PFSK-1 (cell line): ENCODE measurements at regions not wholly inside any gene's neighbourhood (a gene's known extent, or its start where the extent isn't known, plus 50 kb on each side); places are given as distances from the start of the nearest gene placed in this dataset.

Experiments used
- FOXP2 ChIP-seq: optimal IDR thresholded peaks from 2 replicates; pipeline ENCODE3; 2011; ENCODE audit warnings: borderline replicate concordance, control low read depth, inconsistent platforms; ENCODE audit not compliant: insufficient read depth; ENCODE audit errors: extremely low read length, extremely low read depth
- POLR2AphosphoS5 ChIP-seq: IDR thresholded peaks from 2 replicates; pipeline ENCODE4 v1.6.1; 2012; ENCODE audit warnings: low read depth, mild to moderate bottlenecking, control low read depth, low read length, moderate library complexity
- REST ChIP-seq, 2 experiments: IDR thresholded peaks; 2 replicates each; pipeline versions ENCODE4 v1.6.1 to v1.8.0; 2011 to 2012; ENCODE audit warnings: low read depth in 2 of 2, low read length in 2 of 2, control low read depth in 1 of 2, inconsistent platforms in 1 of 2, mild to moderate bottlenecking in 1 of 2, moderate library complexity in 1 of 2; ENCODE audit not compliant: insufficient read depth in 1 of 2
- SIN3A ChIP-seq: IDR thresholded peaks from 2 replicates; pipeline ENCODE4 v1.6.1; 2012; ENCODE audit warnings: mild to moderate bottlenecking, low read length, moderate library complexity, borderline replicate concordance; ENCODE audit not compliant: insufficient read depth
- TAF1 ChIP-seq: IDR thresholded peaks from 2 replicates; pipeline ENCODE4 v1.6.1; 2012; ENCODE audit warnings: low read length, control low read depth, borderline replicate concordance; ENCODE audit not compliant: insufficient read depth

DNA sequence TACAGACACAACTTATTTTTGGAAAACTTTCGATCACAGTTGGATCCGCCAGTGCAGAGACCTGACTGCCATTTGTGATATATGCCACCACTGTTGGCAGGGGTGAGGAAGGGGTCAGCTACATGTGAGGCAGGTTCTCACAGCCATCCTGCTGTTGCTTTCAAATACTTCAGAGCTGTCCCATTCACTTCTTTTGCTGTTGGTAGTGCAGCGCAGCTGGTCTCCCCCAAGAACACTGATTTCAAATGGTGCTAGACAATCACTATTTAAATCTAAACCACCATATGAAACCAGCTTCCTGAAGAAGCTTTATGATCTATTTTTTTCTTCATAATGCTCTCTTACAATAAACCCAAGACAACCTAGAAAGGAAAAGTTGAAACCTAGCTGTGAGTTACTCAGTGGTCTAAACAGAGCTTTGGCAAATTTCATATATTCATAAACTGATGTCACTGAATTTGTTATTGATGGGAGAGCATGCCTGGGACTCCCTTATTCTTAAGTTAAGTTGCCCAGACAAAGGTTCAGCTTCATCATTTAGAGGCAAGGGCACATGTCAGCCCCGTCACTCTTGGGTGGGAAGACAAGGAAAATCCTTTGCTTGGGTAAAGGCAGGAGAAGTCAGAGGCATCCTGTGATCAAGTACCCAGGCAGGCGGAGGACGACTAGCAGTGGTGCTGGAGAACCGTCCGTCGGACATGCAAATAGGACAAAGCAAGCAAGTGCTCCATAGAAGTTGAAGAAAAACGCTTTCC lies 143.4 kb upstream of the KLF14 start:
- TF ChIP-seq REST (IDR thresholded peaks at IDR 0.05; ENCODE audit: insufficient read depth in 1 of 2, low read depth in 2 of 2, low read length in 2 of 2), result no peak
- TF ChIP-seq FOXP2, result no peak
- TF ChIP-seq TAF1, result no peak
- TF ChIP-seq POLR2AphosphoS5, result no peak
- TF ChIP-seq SIN3A, result no peak

DNA sequence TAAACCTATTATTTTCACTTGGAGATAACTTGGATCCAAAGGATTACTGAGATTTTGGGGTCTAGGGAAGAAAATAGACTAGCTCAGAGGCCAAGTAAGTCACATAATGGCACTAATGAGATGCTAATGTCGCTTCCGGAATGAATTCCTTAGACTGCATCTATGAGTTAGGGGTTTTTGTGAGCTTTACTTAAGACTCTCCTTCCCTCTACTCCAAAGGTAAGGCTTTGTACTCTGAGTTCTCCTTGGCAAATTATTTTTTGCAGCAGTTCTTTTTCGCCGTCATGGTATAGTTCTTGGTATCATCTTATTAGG lies 143.9 kb upstream of the KLF14 start:
- TF ChIP-seq FOXP2 (no peak), REST (IDR thresholded peaks at IDR 0.05; ENCODE audit: insufficient read depth in 1 of 2, low read depth in 2 of 2, low read length in 2 of 2) (no peak), TAF1 (no peak), POLR2AphosphoS5 (no peak), SIN3A (no peak)

DNA sequence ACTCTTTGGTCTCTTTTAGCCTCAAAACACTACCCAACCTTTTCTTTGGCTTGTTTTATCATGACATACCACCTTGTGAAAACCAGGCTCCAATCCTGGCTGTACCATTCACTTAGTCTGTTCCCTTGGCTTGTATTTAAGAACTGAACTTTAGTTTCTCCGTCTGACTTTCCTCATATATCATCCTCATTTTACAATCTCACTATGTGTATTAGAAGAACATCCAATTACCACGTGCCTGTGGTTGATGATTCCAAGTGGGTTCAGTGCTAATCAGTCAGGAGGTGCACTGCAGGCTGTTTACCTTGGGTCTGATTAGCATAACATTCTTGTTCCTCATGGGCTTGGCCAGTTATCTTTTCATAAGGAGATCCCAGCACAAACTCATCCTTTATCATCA lies 144.8 kb upstream of the KLF14 start:
- no peak for TF ChIP-seq SIN3A
- TF ChIP-seq FOXP2, result no peak
- TF ChIP-seq TAF1, result no peak
- no peak for TF ChIP-seq REST (IDR thresholded peaks at IDR 0.05; ENCODE audit: insufficient read depth in 1 of 2, low read depth in 2 of 2, low read length in 2 of 2)
- no peak for TF ChIP-seq POLR2AphosphoS5

- TF ChIP-seq TAF1 (no peak), SIN3A (no peak), FOXP2 (no peak), POLR2AphosphoS5 (no peak)
Measured at GRCh38 chr7:130879191-130879590, 145.2 kb upstream of the KLF14 start.

- TF ChIP-seq SIN3A (no peak), POLR2AphosphoS5 (no peak), FOXP2 (no peak), TAF1 (no peak), REST (IDR thresholded peaks at IDR 0.05; ENCODE audit: insufficient read depth in 1 of 2, low read depth in 2 of 2, low read length in 2 of 2) (no peak)
Measured at GRCh38 chr7:130880668-130881067, 146.7 kb upstream of the KLF14 start.
